ENCODE measurements at regions not wholly inside any gene's neighbourhood (a gene's known extent, or its start where the extent isn't known, plus 50 kb on each side); places are given as distances from the start of the nearest gene placed in this dataset.

DNA sequence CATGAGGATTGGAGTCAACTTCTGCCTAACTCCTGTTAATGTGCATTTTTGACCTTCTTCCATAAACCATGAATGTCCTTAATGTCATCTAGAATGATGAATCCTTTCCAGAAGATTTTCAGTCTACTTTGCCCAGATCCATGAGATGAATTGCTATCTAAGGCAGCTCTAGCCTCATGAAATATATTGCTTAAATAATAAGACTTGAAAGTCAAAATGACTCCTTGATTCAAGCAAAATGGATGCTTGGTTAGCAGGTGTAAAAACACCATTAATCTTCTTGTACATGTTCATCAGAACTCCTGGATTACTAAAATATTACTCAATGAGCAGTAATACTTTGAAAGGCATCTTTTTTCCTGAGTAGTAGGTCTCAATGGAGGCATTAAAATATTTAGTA is 238.5 kb upstream of the ZC3H12C start:
- H3K9ac ChIP-seq (ENCODE audit: extremely low read depth, low read length, poor library complexity, severe bottlenecking) = no peak overlapping the region
- Mint-ChIP-seq H3K9me3 (no peaks in the 10 kb centered on the region), H3K4me3 (no peak overlapping the region), H3K4me1 (peaks cover 1% of the 10 kb centered on the region), H3K36me3 (ENCODE audit: low read depth) (no peaks in the 10 kb centered on the region), H3K27me3 (ENCODE audit: insufficient read depth) (peaks cover 2% of the 10 kb centered on the region), H3K27ac (no peak overlapping the region)
- H3K27ac ChIP-seq (ENCODE audit: low read depth, low read length) = no peak overlapping the region
- no peak overlapping the region for H3K4me3 ChIP-seq (ENCODE audit: low read length)
- H3K36me3 ChIP-seq (ENCODE audit: control insufficient read depth, insufficient read depth, low read length) = no peaks in the 10 kb centered on the region
- no peaks in the 10 kb centered on the region for H3K9me3 ChIP-seq (ENCODE audit: control insufficient read depth, low read length)
- no peak for DNase-seq
- H3K27me3 ChIP-seq (ENCODE audit: control insufficient read depth, insufficient read depth, low read length, poor library complexity, severe bottlenecking) = no peaks in the 10 kb centered on the region
- H3K4me1 ChIP-seq (ENCODE audit: control insufficient read depth, insufficient read depth, low read length) = no peaks in the 10 kb centered on the region
- TF ChIP-seq, protein P1, sequence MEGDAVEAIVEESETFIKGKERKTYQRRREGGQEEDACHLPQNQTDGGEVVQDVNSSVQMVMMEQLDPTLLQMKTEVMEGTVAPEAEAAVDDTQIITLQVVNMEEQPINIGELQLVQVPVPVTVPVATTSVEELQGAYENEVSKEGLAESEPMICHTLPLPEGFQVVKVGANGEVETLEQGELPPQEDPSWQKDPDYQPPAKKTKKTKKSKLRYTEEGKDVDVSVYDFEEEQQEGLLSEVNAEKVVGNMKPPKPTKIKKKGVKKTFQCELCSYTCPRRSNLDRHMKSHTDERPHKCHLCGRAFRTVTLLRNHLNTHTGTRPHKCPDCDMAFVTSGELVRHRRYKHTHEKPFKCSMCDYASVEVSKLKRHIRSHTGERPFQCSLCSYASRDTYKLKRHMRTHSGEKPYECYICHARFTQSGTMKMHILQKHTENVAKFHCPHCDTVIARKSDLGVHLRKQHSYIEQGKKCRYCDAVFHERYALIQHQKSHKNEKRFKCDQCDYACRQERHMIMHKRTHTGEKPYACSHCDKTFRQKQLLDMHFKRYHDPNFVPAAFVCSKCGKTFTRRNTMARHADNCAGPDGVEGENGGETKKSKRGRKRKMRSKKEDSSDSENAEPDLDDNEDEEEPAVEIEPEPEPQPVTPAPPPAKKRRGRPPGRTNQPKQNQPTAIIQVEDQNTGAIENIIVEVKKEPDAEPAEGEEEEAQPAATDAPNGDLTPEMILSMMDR (conservative IDR thresholded peaks at IDR 0.05) = no peak

DNA sequence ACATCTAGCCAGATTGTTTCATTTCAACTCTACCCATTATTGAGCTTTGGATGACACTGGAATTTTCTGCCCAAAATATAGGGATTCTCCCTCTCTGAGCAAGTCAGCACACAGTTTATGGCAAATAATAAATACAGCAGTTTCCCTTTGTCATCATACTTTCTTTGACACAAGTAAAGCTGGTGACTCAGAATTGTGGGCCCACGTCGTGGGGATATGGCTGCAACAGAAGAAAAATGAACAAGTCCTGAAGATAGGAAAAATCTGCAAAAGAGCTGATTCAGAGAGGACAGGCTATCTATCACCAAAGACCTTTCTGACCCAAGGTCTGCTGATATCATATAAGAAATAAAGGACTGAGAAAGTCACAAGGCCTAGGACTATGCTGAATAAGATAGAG is 236.3 kb upstream of the ZC3H12C start:
- no peak overlapping the region for H3K4me3 Mint-ChIP-seq
- Histone ChIP-seq H3K27ac (ENCODE audit: low read depth, low read length) (no peak overlapping the region), H3K27me3 (ENCODE audit: control insufficient read depth, insufficient read depth, low read length, poor library complexity, severe bottlenecking) (no peaks in the 10 kb centered on the region), H3K9me3 (ENCODE audit: control insufficient read depth, low read length) (no peaks in the 10 kb centered on the region), H3K9ac (ENCODE audit: extremely low read depth, low read length, poor library complexity, severe bottlenecking) (no peak overlapping the region), H3K4me1 (ENCODE audit: control insufficient read depth, insufficient read depth, low read length) (no peaks in the 10 kb centered on the region), H3K4me3 (ENCODE audit: low read length) (no peak overlapping the region), H3K36me3 (ENCODE audit: control insufficient read depth, insufficient read depth, low read length) (no peaks in the 10 kb centered on the region)
- peaks cover 6% of the 10 kb centered on the region for H3K27me3 Mint-ChIP-seq (ENCODE audit: insufficient read depth)
- DNase-seq = no peak
- 88% methylated on average over 2 of the region's 2 CpGs; no CpG with 5 or more reads in 1 of the 2 experiments for WGBS, 2 experiments (ENCODE audit: insufficient coverage in 1 of 2, insufficient read length in 1 of 2)
- no peaks in the 10 kb centered on the region for H3K9me3 Mint-ChIP-seq
- no peak overlapping the region for H3K27ac Mint-ChIP-seq
- no peaks in the 10 kb centered on the region for H3K36me3 Mint-ChIP-seq (ENCODE audit: low read depth)
- TF ChIP-seq, protein P1 (conservative IDR thresholded peaks at IDR 0.05) = no peak
- peaks cover 1% of the 10 kb centered on the region for H3K4me1 Mint-ChIP-seq

DNA sequence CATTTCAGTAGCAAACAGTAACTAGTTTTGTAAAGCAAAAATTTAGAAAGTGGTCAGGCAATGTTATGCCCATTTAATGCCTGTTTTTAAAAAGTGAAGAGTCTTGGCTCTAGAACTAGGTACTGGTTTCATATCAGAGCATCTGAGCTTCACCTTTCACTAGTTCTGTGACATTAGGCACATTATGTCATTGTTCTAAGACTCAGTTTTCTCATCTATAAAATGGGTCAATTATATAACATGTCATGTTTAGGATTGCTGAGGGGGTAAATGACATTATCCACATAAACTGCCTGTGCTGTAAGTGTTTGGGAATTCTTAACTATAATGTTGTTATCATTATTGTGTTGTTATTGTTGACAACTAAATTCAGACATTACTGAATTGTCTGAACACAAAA is 235.6 kb upstream of the ZC3H12C start:
- Mint-ChIP-seq H3K27me3 (ENCODE audit: insufficient read depth) (peaks cover 6% of the 10 kb centered on the region), H3K4me3 (no peak overlapping the region), H3K9me3 (no peaks in the 10 kb centered on the region), H3K36me3 (ENCODE audit: low read depth) (no peaks in the 10 kb centered on the region), H3K4me1 (peaks cover 1% of the 10 kb centered on the region), H3K27ac (no peak overlapping the region)
- peaks cover under 1% of the 10 kb centered on the region for H3K4me1 ChIP-seq (ENCODE audit: control insufficient read depth, insufficient read depth, low read length)
- H3K27ac ChIP-seq (ENCODE audit: low read depth, low read length) = no peak overlapping the region
- no peaks in the 10 kb centered on the region for H3K27me3 ChIP-seq (ENCODE audit: control insufficient read depth, insufficient read depth, low read length, poor library complexity, severe bottlenecking)
- no peak overlapping the region for H3K9ac ChIP-seq (ENCODE audit: extremely low read depth, low read length, poor library complexity, severe bottlenecking)
- H3K36me3 ChIP-seq (ENCODE audit: control insufficient read depth, insufficient read depth, low read length) = no peaks in the 10 kb centered on the region
- TF ChIP-seq, protein P1 (conservative IDR thresholded peaks at IDR 0.05) = no peak
- H3K4me3 ChIP-seq (ENCODE audit: low read length) = peak overlapping the region; percentile 3
- no peak for DNase-seq
- no peaks in the 10 kb centered on the region for H3K9me3 ChIP-seq (ENCODE audit: control insufficient read depth, low read length)
